ENCODE measurements at regions not wholly inside any gene's neighbourhood (a gene's known extent, or its start where the extent isn't known, plus 50 kb on each side); places are given as distances from the start of the nearest gene placed in this dataset.
"Not testable (repeated sequence)": the region's sequence is repeated elsewhere in the genome, so short reads cannot be mapped to it uniquely, and the experiment has no call there.

- TF ChIP-seq CTCF (IDR thresholded peaks at IDR 0.05; ENCODE audit: low read depth, low read length, missing control alignments): no peak
- DNase-seq (ENCODE audit: low read depth): no peak
These were observed 102.4 kb downstream of the ASB1 start for GRCh38 chr2:238528953-238529781.

GRCh38 chr2:238531017-238531645, 104.4 kb downstream of the ASB1 start:
- H3K4me3 ChIP-seq (ENCODE audit: low read depth, low read length); DNase-seq (ENCODE audit: low read depth): not testable (repeated sequence)

More at GRCh38 chr2:238528953-238529781, 102.4 kb downstream of the ASB1 start:
- no peak overlapping the region for H3K4me3 ChIP-seq (ENCODE audit: low read depth, low read length)

GRCh38 chr2:238543732-238544131, 117.0 kb downstream of the ASB1 start:
- DNase-seq (ENCODE audit: low read depth): not testable (repeated sequence)

GRCh38 chr2:238548902-238549462, 122.3 kb downstream of the ASB1 start:
- DNase-seq (ENCODE audit: low read depth): no peak
- no peak for TF ChIP-seq CTCF (IDR thresholded peaks at IDR 0.05; ENCODE audit: low read depth, low read length, missing control alignments)

More at GRCh38 chr2:238543732-238544131, 117.0 kb downstream of the ASB1 start:
- H3K4me3 ChIP-seq (ENCODE audit: low read depth, low read length): not testable (repeated sequence)

GRCh38 chr2:238549866-238550265, 123.1 kb downstream of the ASB1 start:
- no peak overlapping the region for H3K4me3 ChIP-seq (ENCODE audit: low read depth, low read length)
- TF ChIP-seq CTCF (IDR thresholded peaks at IDR 0.05; ENCODE audit: low read depth, low read length, missing control alignments): no peak
- no peak for DNase-seq (ENCODE audit: low read depth)

More at GRCh38 chr2:238548902-238549462, 122.3 kb downstream of the ASB1 start:
- H3K4me3 ChIP-seq (ENCODE audit: low read depth, low read length): no peak overlapping the region

GRCh38 chr2:238551091-238551490, 124.4 kb downstream of the ASB1 start:
- no peak for DNase-seq (ENCODE audit: low read depth)
- TF ChIP-seq CTCF (IDR thresholded peaks at IDR 0.05; ENCODE audit: low read depth, low read length, missing control alignments): no peak
- H3K4me3 ChIP-seq (ENCODE audit: low read depth, low read length): no peak overlapping the region

GRCh38 chr2:238552226-238552625, 125.5 kb downstream of the ASB1 start:
- no peak overlapping the region for H3K4me3 ChIP-seq (ENCODE audit: low read depth, low read length)
- no peak for DNase-seq (ENCODE audit: low read depth)
- no peak for TF ChIP-seq CTCF (IDR thresholded peaks at IDR 0.05; ENCODE audit: low read depth, low read length, missing control alignments)
